ENCODE measurements at regions not wholly inside any gene's neighbourhood (a gene's known extent, or its start where the extent isn't known, plus 50 kb on each side); places are given as distances from the start of the nearest gene placed in this dataset.

- no peak for DNase-seq (ENCODE audit: low read depth)
Measured at GRCh38 chr1:182183606-182184005, 122.1 kb upstream of the ZNF648 start.

DNA sequence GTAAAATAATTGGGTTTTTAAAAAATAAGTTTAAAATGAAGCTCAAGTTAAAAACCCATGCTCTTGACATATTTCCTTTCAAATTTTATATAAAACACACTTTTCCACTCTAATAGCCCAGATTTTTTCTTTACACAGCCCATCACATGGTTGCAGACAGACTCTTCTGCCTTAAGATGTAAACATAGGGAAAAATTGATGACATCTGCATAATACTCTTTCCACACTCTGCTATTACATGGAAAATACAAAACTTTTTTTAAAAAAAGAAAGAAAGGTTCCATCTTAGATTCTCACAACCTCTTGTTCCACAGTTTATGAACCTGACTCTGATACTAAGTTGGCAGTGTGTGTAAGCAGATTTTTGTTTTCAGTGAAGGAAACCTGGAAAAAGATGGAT is 120.8 kb upstream of the ZNF648 start:
- H3K4me3 ChIP-seq (ENCODE audit: control insufficient read depth, low read depth, low read length): no peak overlapping the region
- TF ChIP-seq, protein P1, sequence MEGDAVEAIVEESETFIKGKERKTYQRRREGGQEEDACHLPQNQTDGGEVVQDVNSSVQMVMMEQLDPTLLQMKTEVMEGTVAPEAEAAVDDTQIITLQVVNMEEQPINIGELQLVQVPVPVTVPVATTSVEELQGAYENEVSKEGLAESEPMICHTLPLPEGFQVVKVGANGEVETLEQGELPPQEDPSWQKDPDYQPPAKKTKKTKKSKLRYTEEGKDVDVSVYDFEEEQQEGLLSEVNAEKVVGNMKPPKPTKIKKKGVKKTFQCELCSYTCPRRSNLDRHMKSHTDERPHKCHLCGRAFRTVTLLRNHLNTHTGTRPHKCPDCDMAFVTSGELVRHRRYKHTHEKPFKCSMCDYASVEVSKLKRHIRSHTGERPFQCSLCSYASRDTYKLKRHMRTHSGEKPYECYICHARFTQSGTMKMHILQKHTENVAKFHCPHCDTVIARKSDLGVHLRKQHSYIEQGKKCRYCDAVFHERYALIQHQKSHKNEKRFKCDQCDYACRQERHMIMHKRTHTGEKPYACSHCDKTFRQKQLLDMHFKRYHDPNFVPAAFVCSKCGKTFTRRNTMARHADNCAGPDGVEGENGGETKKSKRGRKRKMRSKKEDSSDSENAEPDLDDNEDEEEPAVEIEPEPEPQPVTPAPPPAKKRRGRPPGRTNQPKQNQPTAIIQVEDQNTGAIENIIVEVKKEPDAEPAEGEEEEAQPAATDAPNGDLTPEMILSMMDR (IDR thresholded peaks at IDR 0.05; ENCODE audit: control insufficient read depth, insufficient read depth, low read depth, low read length, missing control alignments): no peak
- DNase-seq (ENCODE audit: low read depth): no peak

More at GRCh38 chr1:182183606-182184005, 122.1 kb upstream of the ZNF648 start:
- TF ChIP-seq, protein P1 (IDR thresholded peaks at IDR 0.05; ENCODE audit: control insufficient read depth, insufficient read depth, low read depth, low read length, missing control alignments): no peak
- H3K4me3 ChIP-seq (ENCODE audit: control insufficient read depth, low read depth, low read length): no peak overlapping the region

- no peak overlapping the region for H3K4me3 ChIP-seq (ENCODE audit: control insufficient read depth, low read depth, low read length)
- TF ChIP-seq, protein P1 (IDR thresholded peaks at IDR 0.05; ENCODE audit: control insufficient read depth, insufficient read depth, low read depth, low read length, missing control alignments): no peak
- no peak for DNase-seq (ENCODE audit: low read depth)
Measured at GRCh38 chr1:182181167-182181572, 119.7 kb upstream of the ZNF648 start.

GRCh38 chr1:182175361-182175931 is 113.9 kb upstream of the ZNF648 start:
- no peak for DNase-seq (ENCODE audit: low read depth)

GRCh38 chr1:182174513-182174855 is 113.0 kb upstream of the ZNF648 start:
- no peak for DNase-seq (ENCODE audit: low read depth)
- TF ChIP-seq, protein P1 (IDR thresholded peaks at IDR 0.05; ENCODE audit: control insufficient read depth, insufficient read depth, low read depth, low read length, missing control alignments): no peak
- no peak overlapping the region for H3K4me3 ChIP-seq (ENCODE audit: control insufficient read depth, low read depth, low read length)

More at GRCh38 chr1:182175361-182175931, 113.9 kb upstream of the ZNF648 start:
- TF ChIP-seq, protein P1 (IDR thresholded peaks at IDR 0.05; ENCODE audit: control insufficient read depth, insufficient read depth, low read depth, low read length, missing control alignments): no peak
- H3K4me3 ChIP-seq (ENCODE audit: control insufficient read depth, low read depth, low read length): no peak overlapping the region

DNA sequence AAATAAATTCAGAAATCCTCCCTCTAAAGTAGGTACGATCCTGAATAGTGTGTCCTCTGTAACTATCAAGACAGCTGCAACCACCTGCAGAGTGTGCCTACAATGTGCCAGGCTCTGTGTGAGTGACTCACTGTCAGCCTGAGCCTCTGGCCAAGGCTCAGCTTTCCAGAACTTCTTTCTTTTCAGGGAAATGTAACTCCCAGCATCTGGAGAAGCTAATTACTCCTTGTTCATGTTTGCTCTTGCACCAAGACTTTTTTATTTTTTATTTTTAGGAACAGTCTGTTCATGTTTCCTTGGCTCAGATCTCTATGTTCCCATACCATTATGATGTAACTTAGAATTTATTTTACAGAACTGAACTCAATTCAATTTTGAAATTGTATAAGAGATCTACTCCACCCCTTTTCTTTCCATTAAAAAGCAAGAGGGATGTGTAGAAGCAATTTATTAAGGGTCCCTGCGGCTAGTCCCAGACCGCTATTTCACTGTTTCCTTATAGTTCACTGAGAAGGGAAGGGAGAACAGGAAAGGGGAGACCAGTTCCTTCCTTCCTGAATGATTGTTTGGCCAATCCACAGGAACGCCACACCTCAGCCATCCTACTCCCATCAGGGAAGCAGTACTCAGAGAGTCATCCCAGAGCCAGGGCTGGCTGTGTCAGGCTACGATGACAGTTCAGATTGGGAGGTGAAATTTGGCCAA is 112.4 kb upstream of the ZNF648 start:
- DNase-seq (ENCODE audit: low read depth): no peak
- H3K4me3 ChIP-seq (ENCODE audit: control insufficient read depth, low read depth, low read length): no peak overlapping the region
- TF ChIP-seq, protein P1 (IDR thresholded peaks at IDR 0.05; ENCODE audit: control insufficient read depth, insufficient read depth, low read depth, low read length, missing control alignments): no peak
